Erythroblast (primary cell): ENCODE measurements at regions not wholly inside any gene's neighbourhood (a gene's known extent, or its start where the extent isn't known, plus 50 kb on each side); places are given as distances from the start of the nearest gene placed in this dataset.

Experiments
- DNase-seq, 2 experiments: peaks; one replicate each; lab custom pipeline; 2025; lab: John Stamatoyannopoulos, UW
- GATA1 ChIP-seq: IDR thresholded peaks from 2 replicates; pipeline ENCODE4 v1.6.1; 2011; ENCODE audit warnings: low read depth, mild to moderate bottlenecking, control low read depth, low read length, moderate library complexity
- POLR2A ChIP-seq: IDR thresholded peaks from 2 replicates; pipeline ENCODE4 v1.6.1; 2011; ENCODE audit warnings: mild to moderate bottlenecking, low read length

DNA sequence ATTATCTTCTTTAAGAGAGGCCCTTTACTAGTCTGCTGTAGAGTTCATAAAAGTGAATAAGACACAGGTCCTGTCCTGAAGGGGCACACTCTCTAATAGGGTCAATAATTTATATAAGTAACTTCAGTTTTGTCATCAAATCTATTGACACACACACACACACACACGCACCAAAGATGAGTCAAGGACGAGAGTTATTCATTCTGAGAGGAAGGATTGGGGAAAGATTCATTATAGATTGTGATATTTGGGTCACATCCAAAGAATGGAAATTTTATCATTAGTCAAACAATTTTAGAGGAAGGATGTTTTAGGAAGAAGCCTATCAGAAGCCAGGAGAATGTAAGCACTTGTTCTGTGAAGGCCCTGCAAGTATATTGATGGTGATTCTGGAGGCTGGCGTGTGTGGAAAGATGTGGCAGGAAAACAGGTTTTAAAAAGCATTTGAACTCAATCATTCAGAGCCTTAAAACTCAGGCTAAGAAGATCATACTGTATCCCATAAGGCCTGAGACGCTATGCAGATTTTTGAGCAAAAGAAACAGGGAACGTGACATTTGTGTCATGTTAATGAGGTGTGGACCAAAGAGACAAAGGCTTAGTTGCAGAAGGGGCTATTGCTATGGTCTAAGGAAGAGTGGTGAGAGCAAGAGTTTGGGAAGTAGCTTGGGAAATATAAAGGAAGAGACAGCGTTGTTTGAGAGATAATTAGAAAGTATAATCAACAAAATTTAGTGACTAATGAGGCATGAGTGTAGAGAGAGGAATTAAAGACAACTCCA is 161.4 kb upstream of the PREP start:
- DNase-seq = no peak
- TF ChIP-seq GATA1 (no peak), POLR2A (no peak)

DNA sequence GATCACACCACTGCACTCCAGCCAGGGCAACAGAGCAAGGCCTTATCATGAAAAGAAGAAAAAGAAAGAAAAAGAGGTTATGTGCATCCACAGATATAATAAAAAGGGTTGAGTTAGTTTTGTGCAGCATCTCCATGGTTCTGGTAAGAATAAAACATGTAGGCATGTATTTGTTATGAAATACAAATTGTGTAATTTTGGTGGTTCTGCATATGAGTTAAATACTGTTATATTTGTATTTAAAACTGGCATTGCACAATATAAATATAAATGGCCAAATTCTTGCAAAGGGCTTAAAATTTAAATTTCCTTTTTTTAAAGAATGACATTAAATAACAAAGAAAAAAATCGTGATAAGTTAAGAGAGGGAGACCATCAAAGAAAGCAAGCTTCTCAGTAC is 159.1 kb upstream of the PREP start:
- DNase-seq = no peak
- TF ChIP-seq GATA1 (no peak), POLR2A (no peak)

DNA sequence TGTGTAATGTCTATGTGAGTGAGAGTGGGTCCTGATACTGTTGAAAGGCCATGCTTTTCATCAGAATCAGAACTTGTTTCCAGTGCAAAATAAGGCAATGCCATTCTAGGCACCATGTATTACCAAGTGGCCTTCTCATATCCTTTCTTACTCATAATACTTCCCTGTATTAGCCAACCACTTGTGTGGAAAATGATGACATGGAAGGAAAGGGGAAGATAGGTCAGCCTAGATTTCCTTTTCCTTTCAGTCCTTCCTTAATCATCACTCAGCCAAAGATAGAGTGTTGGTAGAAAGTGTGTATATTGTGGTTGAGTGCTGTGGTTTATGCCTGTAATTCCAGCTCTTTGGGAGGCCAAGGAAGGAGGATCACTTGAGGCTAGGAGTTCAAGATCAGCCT is 158.6 kb upstream of the PREP start:
- TF ChIP-seq GATA1 (no peak), POLR2A (no peak)
- DNase-seq = no peak

DNA sequence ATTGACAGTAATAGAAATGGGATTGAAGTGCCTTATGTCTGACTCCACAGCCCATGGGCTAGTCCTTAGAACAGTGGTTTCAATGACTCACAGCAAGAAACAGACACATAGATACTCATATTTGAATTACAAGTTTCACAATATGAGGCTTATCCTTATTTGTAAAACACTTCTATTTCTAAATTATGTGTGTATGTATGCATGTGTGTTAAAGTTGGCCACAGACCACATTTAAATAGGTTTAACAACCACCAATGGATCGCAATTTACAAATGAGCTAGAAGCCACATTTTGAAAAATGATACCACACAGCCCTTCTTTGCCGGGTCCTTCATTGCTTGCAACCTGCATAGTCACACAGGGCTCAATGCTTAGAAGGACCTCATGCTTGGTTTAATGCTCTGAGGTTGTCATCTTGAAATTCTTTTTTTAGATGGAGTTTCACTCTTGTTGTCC is 157.8 kb upstream of the PREP start:
- DNase-seq = no peak
- TF ChIP-seq POLR2A (no peak), GATA1 (no peak)

DNA sequence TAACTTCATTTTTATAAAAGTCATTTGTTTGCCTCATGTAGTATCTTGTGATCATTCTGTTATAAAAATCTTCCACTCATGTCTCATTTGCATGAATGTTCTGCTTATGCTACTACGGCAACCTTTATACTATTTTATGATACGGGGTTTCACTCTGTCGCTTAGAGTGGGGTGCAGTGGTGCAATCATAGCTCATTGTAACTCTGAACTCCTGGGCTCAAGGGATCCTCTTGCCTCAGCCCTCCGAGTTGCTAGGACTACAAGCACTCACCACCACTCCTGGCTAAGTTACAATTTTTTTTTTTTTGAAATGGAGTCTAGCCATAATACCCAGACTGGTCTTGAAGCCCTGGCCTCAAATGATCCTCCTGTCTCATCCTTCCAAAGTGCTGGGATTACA is 154.4 kb upstream of the PREP start:
- DNase-seq = no peak
- TF ChIP-seq POLR2A (no peak), GATA1 (no peak)

DNA sequence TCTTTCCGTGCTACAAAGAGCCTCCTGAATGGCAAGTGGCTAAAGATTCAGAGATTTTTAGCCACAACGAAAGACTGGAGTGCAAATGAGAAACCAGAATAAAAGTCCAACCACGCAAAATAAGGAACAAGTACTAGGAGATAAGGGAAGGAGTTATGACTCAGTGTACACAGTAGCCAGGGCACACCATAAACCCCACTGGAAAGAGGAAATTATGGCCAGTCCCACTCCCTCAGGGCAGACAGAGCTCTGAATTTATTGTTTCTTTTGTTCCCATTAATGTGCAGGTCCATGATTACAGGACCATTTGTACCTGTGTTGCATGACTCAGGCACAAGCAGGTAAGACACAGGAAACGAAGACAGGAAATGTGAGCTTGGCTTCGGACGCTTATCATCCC is 150.3 kb upstream of the PREP start:
- TF ChIP-seq GATA1 (no peak), POLR2A (no peak)
- DNase-seq = no peak

DNA sequence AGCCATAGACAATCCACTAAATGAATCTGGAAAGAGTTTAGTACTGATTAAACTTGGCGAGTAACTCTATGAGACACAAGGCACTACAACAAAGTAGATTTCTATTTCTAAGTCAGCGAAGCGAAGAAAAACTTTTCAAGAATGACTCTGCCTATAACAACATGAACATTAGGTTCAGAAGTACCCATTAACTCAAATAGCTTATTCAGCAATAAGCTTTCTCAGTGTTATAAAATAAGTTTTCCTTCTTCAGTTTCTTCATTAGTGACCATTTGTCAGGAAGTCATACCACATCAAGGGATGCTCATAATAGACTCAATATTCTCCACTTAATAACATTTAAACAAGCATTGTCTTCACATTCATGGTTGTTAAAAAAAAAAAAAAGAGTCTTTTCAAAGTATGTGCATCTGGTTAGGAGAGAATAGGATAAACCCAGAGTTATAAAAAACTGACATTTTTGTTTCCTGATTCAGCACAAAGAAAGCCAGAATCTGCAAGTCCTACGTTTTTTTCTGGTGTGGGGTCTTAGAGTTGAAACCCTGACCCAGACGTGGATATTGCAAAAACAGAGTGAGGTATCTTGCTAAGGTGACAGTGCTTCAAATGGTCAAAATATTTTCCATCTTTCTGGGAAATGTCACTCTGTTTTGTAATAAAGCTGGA is 148.2 kb upstream of the PREP start:
- TF ChIP-seq POLR2A = no peak
- TF ChIP-seq GATA1 = no peak
- no peak for DNase-seq

DNA sequence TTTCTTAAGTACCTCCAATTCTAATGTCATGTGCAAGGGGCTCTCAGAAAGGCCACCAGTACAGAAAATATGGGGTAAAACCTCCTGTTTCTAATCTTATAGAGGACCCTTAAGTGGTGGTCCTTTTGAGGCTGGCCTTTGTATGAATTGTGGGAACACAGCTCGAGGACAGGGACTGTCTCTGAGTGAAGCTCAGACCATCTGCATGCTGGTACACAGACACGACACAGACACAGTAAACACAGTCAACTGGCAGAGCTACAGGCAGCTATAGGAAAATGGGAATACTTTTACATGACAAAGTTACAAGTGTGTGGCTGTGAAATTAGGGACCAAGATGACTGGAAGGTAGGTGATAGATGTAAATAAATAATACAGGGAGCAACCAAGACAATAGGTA is 143.9 kb upstream of the PREP start:
- TF ChIP-seq GATA1 = no peak
- no peak for TF ChIP-seq POLR2A

DNA sequence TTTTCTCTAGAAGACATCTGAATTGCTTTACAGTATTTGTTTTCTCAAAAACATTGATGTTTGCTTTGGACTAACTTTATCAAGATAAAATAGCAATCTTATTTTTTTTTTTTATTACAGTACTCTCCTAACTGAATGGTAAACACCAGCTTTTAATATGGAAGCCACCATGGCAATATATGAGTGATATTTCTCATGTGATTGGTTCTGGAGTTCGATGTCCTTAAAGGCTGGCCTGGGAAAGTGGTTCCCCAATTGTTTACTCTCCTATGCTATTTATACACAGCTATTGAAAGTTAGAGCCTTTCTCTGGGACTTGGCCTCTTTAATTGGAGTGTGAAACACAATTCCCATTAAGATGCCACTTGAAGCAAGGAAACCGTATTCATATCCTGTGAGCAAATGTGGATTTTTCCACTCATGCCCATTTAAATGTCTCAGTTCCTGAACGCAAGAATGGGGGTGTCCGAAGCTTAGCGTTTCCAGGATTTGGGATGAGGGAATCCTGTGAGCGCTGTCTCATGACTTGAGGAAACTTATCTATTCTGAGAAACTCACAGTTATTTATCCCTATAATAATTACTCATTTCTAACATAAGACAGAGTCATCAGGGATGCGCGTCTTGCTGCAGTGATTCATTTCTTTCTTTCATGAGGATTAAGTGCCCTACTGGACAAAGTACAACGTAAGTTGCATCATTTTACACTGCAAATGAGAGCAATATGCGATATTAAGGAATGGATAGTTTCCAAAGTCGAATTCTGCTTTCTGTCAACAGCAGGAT is 143.3 kb upstream of the PREP start:
- no peak for DNase-seq
- TF ChIP-seq POLR2A (no peak), GATA1 (no peak)

More for the DNA sequence above, 143.9 kb upstream of the PREP start:
- DNase-seq = no peak

DNA sequence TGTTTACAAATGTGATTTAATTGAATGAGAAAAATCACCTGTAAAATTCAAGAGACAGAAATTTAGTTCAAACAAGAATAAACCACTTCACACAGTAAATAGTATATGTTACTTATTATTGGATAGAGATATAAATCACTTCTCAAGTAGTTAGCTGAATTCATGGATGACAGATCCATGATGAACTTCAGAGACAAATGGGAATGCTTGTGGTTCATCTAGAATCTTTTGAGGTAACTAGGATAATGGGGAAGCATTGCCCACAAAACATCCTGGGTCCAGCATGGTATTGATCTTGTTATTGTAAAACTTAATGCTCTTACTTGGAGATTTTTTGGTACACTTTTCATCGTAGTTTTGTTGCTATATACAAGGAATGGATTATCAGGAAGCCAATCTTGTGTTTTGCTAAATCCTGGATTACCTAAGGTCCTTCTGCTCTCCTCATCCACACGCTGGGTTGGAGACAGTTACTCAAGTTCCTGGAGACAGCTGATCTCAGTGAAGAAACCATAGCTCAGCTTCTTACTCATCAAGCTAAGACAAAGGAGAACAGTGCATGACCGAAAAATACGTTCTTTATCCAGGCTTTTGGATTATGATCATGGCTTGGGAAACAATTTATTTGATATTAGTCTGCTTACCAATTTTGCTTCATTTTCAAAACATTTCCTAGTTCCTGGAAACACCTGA is 142.5 kb upstream of the PREP start:
- DNase-seq = no peak

DNA sequence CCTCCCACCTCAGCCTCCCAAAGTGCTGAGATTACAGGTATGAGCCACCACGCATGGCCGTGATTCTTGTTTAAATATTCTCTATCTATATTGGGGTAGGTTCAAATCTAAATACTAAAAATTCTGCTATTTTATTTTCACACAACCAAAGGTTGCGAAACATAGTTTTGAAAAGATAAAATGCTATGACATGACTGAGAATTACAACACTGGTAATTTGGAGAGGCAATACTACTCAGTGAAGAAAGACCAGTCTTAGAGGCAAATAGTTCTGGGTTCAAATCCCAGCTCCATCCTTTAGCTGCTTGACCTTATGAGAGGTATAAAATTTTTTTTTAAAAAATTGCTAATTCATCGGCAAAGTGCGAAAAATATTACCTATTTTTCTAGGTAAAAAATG is 137.0 kb upstream of the PREP start:
- no peak for DNase-seq
- TF ChIP-seq POLR2A = no peak
- TF ChIP-seq GATA1 = no peak

More for the DNA sequence above, 142.5 kb upstream of the PREP start:
- TF ChIP-seq POLR2A (no peak), GATA1 (no peak)

DNA sequence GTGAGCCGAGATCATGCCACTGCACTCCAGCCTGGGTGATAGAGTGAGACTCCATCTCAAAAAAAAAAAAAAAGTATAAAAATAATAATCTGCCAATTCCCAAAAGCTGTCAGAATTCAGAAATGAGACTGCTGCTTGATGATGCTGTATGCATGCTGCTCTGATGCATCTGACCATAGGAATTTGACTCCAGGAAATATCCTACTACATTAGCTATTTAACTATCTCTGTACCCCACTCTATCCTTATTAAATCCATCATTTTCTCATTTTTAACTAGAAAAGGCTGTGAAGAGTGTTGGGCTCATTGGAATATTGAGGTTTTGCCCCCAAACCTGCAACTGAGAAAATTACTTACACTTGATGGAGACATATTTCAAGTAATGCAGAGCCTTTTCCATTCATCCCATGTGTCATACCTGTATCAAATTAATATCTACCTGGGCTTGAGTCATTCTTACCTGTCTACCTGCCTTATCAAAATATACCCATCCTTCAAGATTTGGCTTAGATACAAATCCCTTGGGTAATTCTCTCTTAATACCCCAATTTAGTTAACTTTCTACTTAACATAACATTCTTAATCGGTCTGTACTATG is 135.2 kb upstream of the PREP start:
- DNase-seq = no peak
- TF ChIP-seq POLR2A (no peak), GATA1 (no peak)

DNA sequence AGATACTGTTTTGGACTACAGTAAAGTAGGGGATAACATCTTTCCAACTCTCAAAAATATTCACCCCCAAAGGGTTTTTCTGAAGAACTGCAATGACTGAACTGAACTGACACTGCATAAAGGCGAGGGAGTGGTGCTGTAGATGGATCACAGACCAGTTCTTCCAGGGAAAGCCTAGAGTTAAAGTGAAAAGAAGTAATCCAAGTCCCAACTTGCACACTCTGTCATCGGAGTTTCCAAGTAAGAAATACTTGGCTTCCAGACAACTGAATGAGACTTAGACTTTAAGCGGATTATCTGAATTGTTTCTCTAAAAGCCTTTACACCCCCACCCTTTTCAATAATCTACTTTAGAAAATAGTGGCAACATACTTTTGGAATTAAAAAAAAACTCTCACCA is 134.1 kb upstream of the PREP start:
- TF ChIP-seq GATA1 (no peak), POLR2A (no peak)
- no peak for DNase-seq

DNA sequence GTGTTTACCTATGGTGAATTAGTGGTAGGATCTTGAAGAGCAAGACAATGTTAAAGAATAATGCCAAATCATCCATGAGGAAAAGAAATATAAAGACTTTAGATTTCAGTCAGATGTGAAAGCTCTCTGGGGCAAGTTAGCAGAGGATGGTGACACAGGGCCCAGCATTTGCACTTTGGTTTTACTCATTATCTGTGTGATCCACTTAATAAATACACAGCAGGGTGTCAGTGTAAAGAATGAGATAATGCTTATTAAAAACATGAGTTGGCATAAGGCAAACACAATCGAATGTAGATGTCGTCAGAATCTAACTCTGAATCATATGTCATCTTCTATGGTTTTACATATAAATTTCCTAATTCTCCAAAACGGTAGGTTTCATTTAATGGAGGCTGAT is 130.4 kb upstream of the PREP start:
- no peak for DNase-seq
- no peak for TF ChIP-seq GATA1
